Astrocyte (in vitro differentiated cells and primary cell): ENCODE measurements at regions not wholly inside any gene's neighbourhood (a gene's known extent, or its start where the extent isn't known, plus 50 kb on each side); places are given as distances from the start of the nearest gene placed in this dataset.

Source experiments
- CTCF ChIP-seq: IDR thresholded peaks from 2 replicates; pipeline ENCODE4 v1.5.1; 2011; ENCODE audit warnings: low read depth, mild to moderate bottlenecking, inconsistent platforms, low read length, moderate library complexity; ENCODE audit not compliant: insufficient read depth
- EZH2 ChIP-seq: IDR thresholded peaks from 2 replicates; pipeline ENCODE4 v1.6.1; 2012; ENCODE audit warnings: mild to moderate bottlenecking, low read length, inconsistent platforms; ENCODE audit not compliant: insufficient read depth

- TF ChIP-seq CTCF, result no peak
- TF ChIP-seq EZH2, result no peak
These were observed 362.8 kb upstream of the ZNF462 start for GRCh38 chr9:106500171-106500570.
